ENCODE measurements at regions not wholly inside any gene's neighbourhood (a gene's known extent, or its start where the extent isn't known, plus 50 kb on each side); places are given as distances from the start of the nearest gene placed in this dataset.

DNA sequence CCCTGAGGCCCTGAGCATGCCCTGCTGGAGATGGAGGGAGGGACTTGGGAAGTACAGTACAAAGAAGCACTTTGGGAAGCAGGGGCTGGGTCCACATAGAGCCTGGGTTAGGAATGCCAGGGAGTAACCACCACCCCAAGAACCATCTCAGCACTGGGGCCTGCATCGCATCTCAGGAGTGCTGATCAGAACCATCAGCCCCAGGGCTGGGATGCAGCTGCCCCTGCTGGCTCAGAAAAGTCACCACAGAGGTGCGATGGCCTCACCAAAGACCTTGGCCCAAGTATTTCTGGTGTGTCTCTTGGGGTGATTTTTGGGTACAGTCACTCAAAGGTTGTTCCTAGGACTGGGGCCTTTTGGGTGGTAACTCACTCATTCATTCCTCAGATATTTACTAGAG lies 236.8 kb upstream of the MVB12B start:
- no peak for ATAC-seq
- intact Hi-C loops (cut with DNase I; ENCODE audit: low total_unique reads) (no loop called here), in situ Hi-C loops (cut with MboI; ENCODE audit: low sequenced_read_pairs in 4 of 4) (no loop called here)
- no peak for DNase-seq
- Histone ChIP-seq H3K27ac (no peak overlapping the region), H3K9me3 (no peaks in the 10 kb centered on the region), H3K27me3 (peaks cover 0 to 2% (median 0%) of the 10 kb centered on the region in 3 donors), H3K36me3 (no peaks in the 10 kb centered on the region), H3K4me3 (no peak overlapping the region), H3K4me1 (no peaks in the 10 kb centered on the region)
- TF ChIP-seq, protein P1, sequence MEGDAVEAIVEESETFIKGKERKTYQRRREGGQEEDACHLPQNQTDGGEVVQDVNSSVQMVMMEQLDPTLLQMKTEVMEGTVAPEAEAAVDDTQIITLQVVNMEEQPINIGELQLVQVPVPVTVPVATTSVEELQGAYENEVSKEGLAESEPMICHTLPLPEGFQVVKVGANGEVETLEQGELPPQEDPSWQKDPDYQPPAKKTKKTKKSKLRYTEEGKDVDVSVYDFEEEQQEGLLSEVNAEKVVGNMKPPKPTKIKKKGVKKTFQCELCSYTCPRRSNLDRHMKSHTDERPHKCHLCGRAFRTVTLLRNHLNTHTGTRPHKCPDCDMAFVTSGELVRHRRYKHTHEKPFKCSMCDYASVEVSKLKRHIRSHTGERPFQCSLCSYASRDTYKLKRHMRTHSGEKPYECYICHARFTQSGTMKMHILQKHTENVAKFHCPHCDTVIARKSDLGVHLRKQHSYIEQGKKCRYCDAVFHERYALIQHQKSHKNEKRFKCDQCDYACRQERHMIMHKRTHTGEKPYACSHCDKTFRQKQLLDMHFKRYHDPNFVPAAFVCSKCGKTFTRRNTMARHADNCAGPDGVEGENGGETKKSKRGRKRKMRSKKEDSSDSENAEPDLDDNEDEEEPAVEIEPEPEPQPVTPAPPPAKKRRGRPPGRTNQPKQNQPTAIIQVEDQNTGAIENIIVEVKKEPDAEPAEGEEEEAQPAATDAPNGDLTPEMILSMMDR (IDR thresholded peaks at IDR 0.05 in 4 of 5, conservative IDR thresholded peaks at IDR 0.05 in 1 of 5) = no peak
- no peak for TF ChIP-seq POLR2A (IDR thresholded peaks at IDR 0.05)

- intact Hi-C loops (cut with DNase I; ENCODE audit: low total_unique reads) (no loop called here), in situ Hi-C loops (cut with MboI; ENCODE audit: low sequenced_read_pairs in 4 of 4) (no loop called here)
- DNase-seq (no peak), ATAC-seq (no peak)
- Histone ChIP-seq H3K27me3 (no peaks in the 10 kb centered on the region), H3K36me3 (no peaks in the 10 kb centered on the region), H3K4me1 (no peaks in the 10 kb centered on the region), H3K9me3 (no peaks in the 10 kb centered on the region), H3K27ac (no peak overlapping the region), H3K4me3 (no peak overlapping the region)
- TF ChIP-seq, protein P1 (IDR thresholded peaks at IDR 0.05 in 4 of 5, conservative IDR thresholded peaks at IDR 0.05 in 1 of 5) = no peak
- no peak for TF ChIP-seq POLR2A (IDR thresholded peaks at IDR 0.05)
Observed at GRCh38 chr9:126093771-126094170, 232.9 kb upstream of the MVB12B start.

DNA sequence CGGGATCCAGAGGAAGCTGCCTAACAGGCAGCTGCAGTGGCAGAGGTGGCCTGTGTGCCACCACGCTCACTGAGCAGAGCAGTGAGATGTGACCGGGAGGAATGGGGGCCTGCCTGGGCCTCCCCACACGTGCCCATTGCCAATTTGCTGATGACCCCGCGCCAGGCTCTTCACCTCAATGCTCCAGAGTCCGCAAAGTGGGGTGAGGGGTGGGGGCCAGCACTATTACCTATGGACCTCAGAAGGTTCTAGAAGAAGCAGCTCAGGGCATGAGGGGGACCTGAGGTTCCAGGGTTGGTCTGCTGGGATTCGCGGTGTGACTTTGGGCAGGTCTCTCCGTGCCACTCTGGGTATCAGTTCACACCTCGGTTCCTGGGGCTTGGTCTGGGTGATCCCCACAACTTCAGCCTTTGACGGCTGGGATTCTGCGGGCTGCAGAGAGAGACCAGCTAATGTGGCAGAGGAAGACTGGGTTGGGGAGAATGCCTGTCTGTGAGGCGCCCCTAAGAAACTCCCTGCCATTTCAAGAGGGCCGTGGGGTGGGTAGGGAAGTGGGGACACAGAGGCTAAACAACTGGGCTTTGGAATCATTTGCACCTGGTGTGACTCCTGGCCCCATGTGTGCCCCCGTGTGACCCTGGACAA lies 231.0 kb upstream of the MVB12B start:
- no peak overlapping the region for H3K27ac ChIP-seq
- ATAC-seq = no peak
- intact Hi-C loops (cut with DNase I; ENCODE audit: low total_unique reads) = no loop called here
- H3K36me3 ChIP-seq = no peaks in the 10 kb centered on the region
- H3K4me1 ChIP-seq = no peaks in the 10 kb centered on the region
- H3K4me3 ChIP-seq = no peak overlapping the region
- in situ Hi-C loops (cut with MboI; ENCODE audit: low sequenced_read_pairs in 4 of 4) = no loop called here
- no peak for TF ChIP-seq POLR2A (IDR thresholded peaks at IDR 0.05)
- TF ChIP-seq, protein P1 (IDR thresholded peaks at IDR 0.05 in 4 of 5, conservative IDR thresholded peaks at IDR 0.05 in 1 of 5) = no peak
- peaks cover 0 to 3% (median 0%) of the 10 kb centered on the region in 3 donors for H3K27me3 ChIP-seq
- H3K9me3 ChIP-seq = no peaks in the 10 kb centered on the region
- DNase-seq = no peak

- in situ Hi-C loops (cut with MboI; ENCODE audit: low sequenced_read_pairs in 4 of 4) (no loop called here), intact Hi-C loops (cut with DNase I; ENCODE audit: low total_unique reads) (no loop called here)
- ATAC-seq (no peak), DNase-seq (no peak)
- H3K4me1 ChIP-seq = no peaks in the 10 kb centered on the region
- TF ChIP-seq POLR2A (IDR thresholded peaks at IDR 0.05) = no peak
- TF ChIP-seq, protein P1 (IDR thresholded peaks at IDR 0.05 in 4 of 5, conservative IDR thresholded peaks at IDR 0.05 in 1 of 5) = no peak
- no peak overlapping the region for H3K27ac ChIP-seq
- peaks cover 0 to 6% (median 0%) of the 10 kb centered on the region in 3 donors for H3K27me3 ChIP-seq
- no peak overlapping the region for H3K4me3 ChIP-seq
- H3K36me3 ChIP-seq = no peaks in the 10 kb centered on the region
- H3K9me3 ChIP-seq = no peaks in the 10 kb centered on the region
Observed at GRCh38 chr9:126096340-126096739, 230.3 kb upstream of the MVB12B start.

DNA sequence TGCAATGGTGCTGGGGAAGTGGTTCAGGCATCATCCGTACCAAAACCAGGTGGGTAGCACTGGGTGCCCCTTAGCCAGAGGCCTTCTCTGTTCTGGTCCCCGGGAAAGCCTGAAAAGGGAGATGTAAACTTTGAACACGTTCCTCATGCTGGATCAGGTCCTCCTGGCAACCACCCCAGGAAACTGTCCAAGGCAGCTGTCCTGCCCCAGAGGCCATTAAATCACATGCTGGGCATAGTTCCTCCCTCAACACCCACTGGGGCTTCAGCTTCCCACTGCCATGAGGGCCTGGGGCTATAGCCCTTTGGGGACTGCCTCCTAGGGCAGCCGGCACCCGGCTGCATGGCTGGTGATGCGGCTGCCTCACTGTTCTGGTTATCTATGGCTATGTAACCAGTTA lies 228.9 kb upstream of the MVB12B start:
- Histone ChIP-seq H3K27me3 (peaks cover 0 to 6% (median 0%) of the 10 kb centered on the region in 3 donors), H3K4me3 (no peak overlapping the region), H3K36me3 (no peaks in the 10 kb centered on the region), H3K4me1 (no peaks in the 10 kb centered on the region), H3K27ac (no peak overlapping the region), H3K9me3 (no peaks in the 10 kb centered on the region)
- in situ Hi-C loops (cut with MboI; ENCODE audit: low sequenced_read_pairs in 4 of 4) = no loop called here
- intact Hi-C loops (cut with DNase I; ENCODE audit: low total_unique reads) = no loop called here
- ATAC-seq (no peak), DNase-seq (no peak)
- TF ChIP-seq, protein P1 (IDR thresholded peaks at IDR 0.05 in 4 of 5, conservative IDR thresholded peaks at IDR 0.05 in 1 of 5) = no peak
- TF ChIP-seq POLR2A (IDR thresholded peaks at IDR 0.05) = no peak

Data from gastrocnemius medialis (tissue), 4 donors.